ENCODE measurements at regions not wholly inside any gene's neighbourhood (a gene's known extent, or its start where the extent isn't known, plus 50 kb on each side); places are given as distances from the start of the nearest gene placed in this dataset.
"Not testable (repeated sequence)": the region's sequence is repeated elsewhere in the genome, so short reads cannot be mapped to it uniquely, and the experiment has no call there.

DNA sequence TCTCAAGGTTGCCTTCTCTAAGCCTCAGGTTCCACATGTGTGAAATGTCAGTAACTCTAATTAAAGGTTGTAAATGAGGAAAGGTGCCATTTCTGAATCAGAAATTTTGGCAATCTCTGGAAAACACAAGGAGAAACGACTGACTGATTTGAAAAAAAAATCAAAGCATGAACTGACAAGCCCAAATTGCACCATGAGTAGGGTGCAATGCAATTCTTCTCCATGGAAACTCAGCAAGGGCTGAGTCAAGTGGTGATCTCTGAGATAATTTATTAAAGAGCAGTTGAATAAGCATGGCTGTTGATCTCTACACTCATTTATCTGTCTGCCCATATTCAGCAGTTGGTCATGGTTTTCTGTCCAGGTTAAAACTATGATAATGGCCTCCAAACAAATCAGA lies 201.6 kb upstream of the CMC1 start:
- no peak for DNase-seq

GRCh38 chr3:28042095-28042635 lies 199.3 kb upstream of the CMC1 start:
- DNase-seq, result no peak

DNA sequence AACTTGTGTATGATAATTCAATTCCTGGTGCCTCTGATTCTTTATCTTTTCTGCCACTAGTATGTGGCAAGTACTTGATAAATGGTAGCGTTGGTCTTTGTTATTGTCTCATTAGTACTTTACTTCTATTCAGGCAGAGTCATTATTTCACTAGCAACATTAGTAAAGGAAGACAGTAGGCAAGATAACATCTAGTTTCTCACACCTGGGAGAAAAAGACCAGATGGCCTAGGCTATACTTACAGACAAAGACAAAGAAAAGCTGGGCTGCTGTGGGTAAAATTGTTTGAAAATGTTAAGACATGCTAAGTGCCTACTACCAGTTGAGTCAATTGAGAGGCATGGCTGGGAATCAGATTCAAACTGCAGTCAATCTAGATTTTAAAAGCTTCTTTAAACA lies 198.7 kb upstream of the CMC1 start:
- DNase-seq, result no peak

DNA sequence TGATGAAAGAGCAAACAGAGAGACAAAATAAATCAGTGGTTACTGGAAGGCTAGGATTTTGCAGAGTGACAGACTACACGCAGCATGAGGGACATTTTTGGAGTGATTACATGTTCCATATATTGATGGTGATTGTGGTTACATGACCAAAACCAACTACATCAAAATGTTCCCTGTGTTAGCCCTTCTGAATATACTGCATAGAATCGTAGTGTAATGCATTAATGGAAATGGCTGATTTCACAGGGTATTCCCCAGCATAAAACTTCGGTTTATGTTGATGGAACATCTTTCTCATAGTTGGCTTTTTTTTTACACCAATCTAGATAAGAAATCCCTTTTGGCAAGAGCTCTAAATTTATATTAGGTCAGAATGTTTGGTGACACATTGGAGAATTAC lies 191.3 kb upstream of the CMC1 start:
- DNase-seq, result no peak

DNA sequence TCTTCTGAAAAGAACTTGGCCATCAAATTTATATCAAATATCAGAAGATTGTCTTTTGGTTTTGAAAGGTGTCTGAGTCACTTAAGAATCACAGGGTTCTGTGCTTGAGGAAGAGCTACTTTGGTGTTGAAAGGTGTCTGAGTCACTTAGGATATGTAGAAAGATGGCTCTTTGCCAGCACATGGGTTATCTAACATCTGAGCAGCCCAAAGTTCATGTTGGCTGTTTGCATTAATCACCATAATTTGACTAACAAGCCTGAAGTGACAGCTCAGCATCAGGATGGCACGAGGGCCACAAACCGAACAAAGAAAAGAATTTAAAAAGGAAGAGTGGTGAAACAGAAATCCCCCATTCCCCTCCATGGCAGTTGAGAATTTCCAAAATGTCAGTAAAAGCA lies 190.5 kb upstream of the CMC1 start:
- DNase-seq, result peak; percentile 21

DNA sequence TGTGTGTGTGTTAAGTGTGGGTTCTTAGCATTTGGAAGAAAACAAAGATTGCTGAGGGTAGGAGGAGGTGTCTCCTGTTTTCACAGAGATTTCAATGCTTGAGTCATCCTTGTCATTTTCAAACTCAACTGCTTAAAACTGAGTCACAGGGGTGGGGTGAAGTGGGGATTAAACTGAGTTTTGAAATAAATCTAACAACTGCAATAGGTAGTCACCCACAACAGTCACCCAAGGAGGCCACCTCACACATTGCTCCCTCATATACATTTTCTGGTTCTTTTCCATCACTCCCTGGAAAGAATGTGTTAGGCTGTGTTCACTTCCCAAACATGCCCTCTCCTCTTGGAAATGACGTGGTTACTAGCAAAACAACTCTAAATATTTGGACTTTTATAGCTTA lies 187.7 kb upstream of the CMC1 start:
- DNase-seq, result peak; percentile 3

- DNase-seq, result no peak
These were observed 184.6 kb upstream of the CMC1 start for GRCh38 chr3:28056806-28057205.

DNA sequence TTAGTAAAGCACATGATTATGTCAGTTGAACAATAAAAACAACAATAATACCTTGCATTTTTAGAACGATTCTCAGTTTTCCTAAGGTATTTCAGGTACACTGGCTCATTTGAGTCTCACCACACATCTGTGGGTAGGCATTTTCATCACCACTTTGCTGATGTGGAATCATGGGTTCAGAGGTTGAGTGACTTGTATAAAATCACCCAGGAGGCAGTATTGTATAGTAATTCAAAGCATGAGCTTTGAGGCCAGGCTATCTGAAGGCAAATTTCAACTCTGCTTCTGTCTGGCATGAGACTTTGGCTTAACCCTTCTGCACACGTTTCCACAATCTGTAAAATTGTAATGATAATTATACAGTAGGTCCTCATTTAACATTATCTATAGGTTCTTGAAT lies 183.9 kb upstream of the CMC1 start:
- DNase-seq, result no peak

GRCh38 chr3:28059199-28059598 lies 182.2 kb upstream of the CMC1 start:
- not testable (repeated sequence) for DNase-seq

DNA sequence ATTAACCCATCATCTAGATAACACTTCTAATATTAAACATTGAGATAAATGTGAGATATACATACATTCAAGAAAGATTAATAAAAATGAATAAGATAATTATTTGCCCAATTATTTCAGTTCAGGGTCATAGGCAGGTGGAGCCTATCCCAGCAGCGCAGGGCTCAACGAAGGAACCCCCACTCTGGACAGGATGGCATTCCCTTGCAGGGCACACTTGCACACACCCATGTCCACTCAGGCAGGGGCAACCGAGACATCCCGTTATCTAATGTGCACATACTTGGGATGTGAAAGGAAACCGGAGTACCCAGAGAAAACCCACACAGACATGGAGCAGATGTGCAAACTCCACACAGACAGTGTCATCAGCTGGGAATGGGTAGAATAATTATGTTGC lies 175.4 kb upstream of the CMC1 start:
- DNase-seq, result no peak

DNA sequence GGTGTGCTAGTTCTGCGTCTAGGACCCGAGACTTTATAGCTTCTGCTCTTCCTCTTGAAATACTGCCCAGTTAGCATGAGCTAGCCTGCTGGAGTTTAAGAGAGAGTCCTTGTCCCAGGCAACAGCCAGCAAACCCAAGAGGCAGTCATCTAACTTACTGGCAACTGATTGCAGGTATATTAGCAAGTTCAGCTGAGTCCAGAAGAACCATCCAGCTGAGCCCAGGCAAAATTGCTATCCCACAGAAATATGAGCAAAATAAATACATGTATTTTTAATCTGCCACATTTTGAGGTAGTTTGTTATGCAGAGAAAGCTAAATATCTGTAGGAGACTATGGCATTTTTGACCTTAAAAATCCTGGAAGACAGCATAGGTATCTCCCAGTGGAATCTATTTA lies 174.4 kb upstream of the CMC1 start:
- no peak for DNase-seq

DNA sequence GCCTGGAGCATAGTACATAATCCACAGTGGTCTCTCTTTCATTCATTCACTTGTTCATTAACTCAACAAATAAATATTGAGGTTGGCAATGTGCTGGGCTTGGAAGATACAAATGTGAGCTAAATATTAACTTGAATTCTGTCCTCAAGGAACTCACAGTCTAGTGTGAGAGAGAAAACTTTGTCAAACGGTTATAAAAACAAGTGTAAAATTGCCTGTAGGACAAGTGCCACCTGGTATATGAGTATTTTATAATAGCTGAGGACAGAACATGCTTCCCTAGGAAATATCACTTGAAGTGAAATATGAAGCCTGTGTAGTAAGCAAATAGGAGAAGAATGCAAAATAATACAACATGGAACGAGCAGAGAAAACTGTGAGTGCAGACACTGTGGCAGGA lies 173.1 kb upstream of the CMC1 start:
- DNase-seq, result no peak

GRCh38 chr3:28069438-28069837 lies 172.0 kb upstream of the CMC1 start:
- DNase-seq, result no peak

- DNase-seq, result no peak
These were observed 165.2 kb upstream of the CMC1 start for GRCh38 chr3:28076246-28076645.

- DNase-seq, result no peak
These were observed 163.8 kb upstream of the CMC1 start for GRCh38 chr3:28077572-28077971.

- no peak for DNase-seq
These were observed 162.9 kb upstream of the CMC1 start for GRCh38 chr3:28078536-28078935.

GRCh38 chr3:28080716-28081115 lies 160.7 kb upstream of the CMC1 start:
- no peak for DNase-seq

DNA sequence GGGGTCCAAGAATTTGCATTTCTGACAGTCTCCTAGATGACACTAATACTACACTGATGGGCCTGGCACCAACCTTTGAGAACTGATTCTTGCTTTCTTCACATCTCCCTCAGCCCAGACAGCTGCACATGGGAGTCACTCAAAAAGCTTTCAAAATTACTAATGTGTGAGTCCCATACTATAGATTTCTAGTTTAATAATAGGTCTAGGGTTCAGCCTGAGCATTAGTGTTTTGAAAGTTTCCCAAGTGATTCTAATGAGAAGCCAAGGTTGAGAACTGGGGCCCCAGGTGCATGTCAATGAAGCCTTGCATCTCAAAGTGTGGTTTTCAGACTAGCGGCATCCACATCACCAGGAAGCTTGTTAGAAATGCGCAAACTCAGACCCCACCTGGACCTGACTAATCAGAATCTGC lies 159.9 kb upstream of the CMC1 start:
- DNase-seq, result no peak

DNA sequence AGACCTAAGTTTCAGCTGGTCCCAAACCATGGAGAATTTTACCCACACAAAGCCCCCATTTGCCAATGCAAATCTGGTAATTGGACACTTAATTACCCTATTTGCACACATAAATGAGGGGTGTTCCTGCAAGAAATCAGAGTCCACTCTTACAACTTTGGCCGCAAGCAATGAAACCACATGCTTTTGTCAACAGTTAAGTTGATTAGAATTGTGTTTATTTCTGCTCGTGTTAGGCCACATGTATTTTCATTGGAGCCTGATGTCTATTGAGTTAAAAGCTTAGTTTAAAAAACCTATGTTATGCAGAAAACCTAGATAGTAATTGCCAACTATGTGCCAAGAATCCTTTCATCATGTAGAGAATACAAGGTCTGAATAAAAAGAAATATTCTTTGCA lies 153.8 kb upstream of the CMC1 start:
- no peak for DNase-seq

GRCh38 chr3:28088811-28089526 lies 152.4 kb upstream of the CMC1 start:
- DNase-seq, result no peak

- DNase-seq, result no peak
These were observed 151.9 kb upstream of the CMC1 start for GRCh38 chr3:28089527-28089897.

GRCh38 chr3:28099296-28099695 lies 142.1 kb upstream of the CMC1 start:
- no peak for DNase-seq

DNA sequence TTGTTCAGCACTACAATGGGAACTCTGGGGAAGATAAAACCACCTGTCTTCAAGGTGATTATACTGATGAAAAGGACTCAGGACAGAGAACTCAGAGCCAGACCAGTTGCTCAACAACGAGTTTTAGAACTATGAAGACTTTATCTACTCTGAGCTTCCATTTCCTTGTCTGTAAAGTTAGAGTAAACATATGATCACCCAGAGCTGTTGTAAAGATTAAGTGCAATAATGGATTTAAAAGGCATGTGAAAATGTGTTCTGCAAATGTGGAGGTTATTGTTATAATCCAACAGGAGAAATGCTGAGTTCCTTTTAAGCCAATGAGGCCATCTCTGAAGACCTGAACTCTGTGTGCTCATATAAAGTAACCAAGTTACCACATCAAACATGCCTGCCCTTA lies 139.7 kb upstream of the CMC1 start:
- no peak for DNase-seq

DNA sequence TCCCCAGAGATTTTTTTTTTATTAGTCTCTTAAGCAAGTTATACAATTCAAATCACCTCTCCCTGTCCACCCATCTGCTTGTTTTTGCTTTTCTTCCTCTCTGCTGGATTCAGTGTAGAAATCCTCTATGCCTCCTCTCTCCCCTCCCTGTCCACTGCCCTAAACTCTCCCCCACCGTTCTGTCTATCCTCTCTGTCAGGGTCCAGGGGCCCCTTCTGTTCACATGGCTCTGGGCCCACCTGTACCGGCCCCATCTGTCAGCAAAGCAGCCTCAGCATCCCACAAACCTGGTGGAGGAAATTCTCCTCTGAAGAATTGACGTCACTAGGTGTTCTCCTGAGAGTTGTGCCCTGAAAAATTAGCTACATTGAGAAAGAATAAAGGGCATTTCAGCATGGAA lies 137.6 kb upstream of the CMC1 start:
- no peak for DNase-seq

DNA sequence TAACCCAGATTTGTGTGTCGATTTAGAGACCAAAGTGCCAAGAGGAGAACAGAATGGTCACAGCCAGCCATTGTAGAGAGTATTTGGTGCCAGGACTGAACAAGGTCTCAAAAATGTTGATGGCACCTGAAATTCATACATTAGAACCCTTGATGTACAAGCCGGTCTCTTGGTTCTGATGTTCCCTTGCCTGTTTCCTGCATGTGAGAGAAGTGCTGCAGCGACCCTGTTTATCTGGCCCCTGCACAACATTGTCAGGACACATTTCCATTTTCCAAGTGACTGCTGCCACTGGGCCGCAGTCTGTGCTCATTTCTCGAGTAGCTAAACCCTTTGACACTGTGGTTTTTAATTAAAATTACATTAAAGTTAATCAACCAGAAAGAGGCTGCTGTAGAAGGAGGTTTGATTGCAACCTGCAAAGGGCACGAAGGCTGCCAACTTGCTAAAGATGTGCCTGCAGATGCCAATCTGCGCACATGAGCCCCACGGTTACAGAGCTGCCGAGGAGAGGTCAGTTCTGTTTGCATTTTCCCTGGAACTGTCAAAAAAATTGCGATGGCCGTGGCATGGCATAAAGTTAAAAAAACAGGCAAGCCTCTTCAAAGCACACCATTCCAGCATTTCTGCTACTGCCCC lies 136.4 kb upstream of the CMC1 start:
- DNase-seq, result no peak

Data from activated naive CD4-positive, alpha-beta T cell treated with Interleukin-2 at 50 U/mL for 16 hours (primary cell).